Transverse colon (tissue), 4 donors: ENCODE measurements at regions not wholly inside any gene's neighbourhood (a gene's known extent, or its start where the extent isn't known, plus 50 kb on each side); places are given as distances from the start of the nearest gene placed in this dataset.

ENCODE experiments used
- DNase-seq: peaks from one replicate; pipeline ENCODE4 v3.0.0-alpha.2; 2019
- H3K27ac ChIP-seq, 4 donors: fragments of 200-600 bp; sonication (generic); 2 replicates each; pipeline ENCODE4 v1.5.1; 2016 to 2018; ENCODE audit warnings: inconsistent platforms in 4 of 4
- H3K27me3 ChIP-seq: fragments of 200-600 bp; sonication (generic); 2 replicates; pipeline ENCODE4 v1.5.1; 2017; ENCODE audit warnings: inconsistent platforms
- H3K36me3 ChIP-seq, 4 donors: fragments of 200-600 bp; sonication (generic); 2 replicates each; pipeline ENCODE4 v1.5.1; 2017 to 2019; ENCODE audit warnings: inconsistent platforms in 4 of 4
- H3K4me1 ChIP-seq, 4 donors: fragments of 200-600 bp; sonication (generic); 2 replicates each; pipeline ENCODE4 v1.5.1; 2017 to 2020; ENCODE audit warnings: inconsistent platforms in 4 of 4
- H3K4me3 ChIP-seq, 4 donors: fragments of 200-600 bp; sonication (generic); 1 replicate in 1 of 4; 2 replicates in 3 of 4; pipeline versions ENCODE4 v1.5.1 to v1.6.1; 2017 to 2019; ENCODE audit warnings: inconsistent platforms in 4 of 4
- H3K9me3 ChIP-seq, 2 donors: fragments of 200-600 bp; sonication (generic); 2 replicates each; pipeline ENCODE4 v1.5.1; 2017 to 2019; ENCODE audit warnings: inconsistent platforms in 2 of 2
- CTCF ChIP-seq, 5 experiments: fragments of 200-600 bp in 3 of 5; fragments of 450-650 bp in 2 of 5; sonication (generic) in 3 of 5; IDR thresholded peaks; 1 replicate in 2 of 5; 2 replicates in 3 of 5; pipeline ENCODE4 v1.5.1; 2016 to 2017; ENCODE audit warnings: antibody characterized with exemption in 5 of 5, inconsistent platforms in 3 of 5, mild to moderate bottlenecking in 2 of 5, moderate library complexity in 1 of 5
- EP300 ChIP-seq: sonication (generic); formaldehyde crosslinking; IDR thresholded peaks from one replicate; pipeline ENCODE4 v1.6.1; 2017; ENCODE audit warnings: antibody characterized with exemption, low read depth
- POLR2A ChIP-seq: fragments of 450-650 bp; IDR thresholded peaks from one replicate; pipeline ENCODE4 v1.6.1; 2016; ENCODE audit warnings: antibody characterized with exemption, mild to moderate bottlenecking, moderate library complexity
- POLR2AphosphoS5 ChIP-seq, 3 donors: sonication (generic); formaldehyde crosslinking; IDR thresholded peaks; one replicate each; pipeline ENCODE4 v1.6.1; 2016; ENCODE audit warnings: antibody characterized with exemption in 3 of 3
- WGBS, 2 donors: methylation state at CpG; one replicate each; pipeline ENCODE4 v1.1.5; 2018; ENCODE audit warnings: low coverage in 1 of 2; 5-methylcytosine and 5-hydroxymethylcytosine counted together
- in situ Hi-C, 4 donors: fragments of 200-750 bp; cut with MboI; loops; one replicate each; pipeline versions ENCODE4 v1.15.0 to v1.15.1; 2017; ENCODE audit warnings: low sequenced_read_pairs in 3 of 4, low pct_ligation_motif_present in 1 of 4, low pct_unique_long_range_greater_than_20kb in 1 of 4
- intact Hi-C: fragments of 100-400 bp; cut with DNase I; formaldehyde crosslinking; loops from one replicate; pipeline ENCODE4 v1.15.1; 2023; ENCODE audit warnings: low total_unique reads

GRCh38 chr16:85988723-85989313 is 89.9 kb downstream of the IRF8 start:
- no peaks in the 10 kb centered on the region for H3K9me3 ChIP-seq
- in situ Hi-C loops (loop anchor here (5.0 to 10.0 kb wide), 2 partner anchors 164 to 167 kb away; no protein-coding TSS in a partner anchor), intact Hi-C loops (loop anchor here (5.0 kb wide), 1 partner anchor 167 kb away; no protein-coding TSS in a partner anchor)
- peaks cover 6% of the 10 kb centered on the region for H3K27me3 ChIP-seq
- TF ChIP-seq CTCF (IDR thresholded peaks at IDR 0.05) (no peak), POLR2A (no peak), EP300 (no peak), POLR2AphosphoS5 (IDR thresholded peaks at IDR 0.05) (no peak)
- 63 to 72% methylated on average over 3 to 13 of the region's 13 CpGs for WGBS, 2 donors
- no peak overlapping the region for H3K4me3 ChIP-seq
- H3K4me1 ChIP-seq = peaks cover 4 to 35% (median 25%) of the 10 kb centered on the region in 4 donors
- no peak overlapping the region for H3K27ac ChIP-seq
- peak; percentile 6 for DNase-seq
- no peaks in the 10 kb centered on the region for H3K36me3 ChIP-seq

- Histone ChIP-seq H3K27ac (no peak overlapping the region), H3K9me3 (no peaks in the 10 kb centered on the region), H3K4me1 (peaks cover 4 to 30% (median 23%) of the 10 kb centered on the region in 4 donors), H3K27me3 (peaks cover 6% of the 10 kb centered on the region), H3K36me3 (no peaks in the 10 kb centered on the region), H3K4me3 (no peak overlapping the region)
- WGBS, 2 donors = 91% methylated on average over 5 of the region's 5 CpGs; no CpG with 5 or more reads in 1 of the 2 donors
- in situ Hi-C loops = loop anchor here (5.0 to 10.0 kb wide), 2 partner anchors 165 to 167 kb away; no protein-coding TSS in a partner anchor
- no peak for DNase-seq
- TF ChIP-seq CTCF (IDR thresholded peaks at IDR 0.05) (no peak), POLR2A (no peak), POLR2AphosphoS5 (IDR thresholded peaks at IDR 0.05) (no peak), EP300 (no peak)
- intact Hi-C loops = loop anchor here (5.0 kb wide), 1 partner anchor 167 kb away; no protein-coding TSS in a partner anchor
Measured at GRCh38 chr16:85989376-85989775, 90.4 kb downstream of the IRF8 start.

- in situ Hi-C loops (loop anchor here (5.0 to 10.0 kb wide), 2 partner anchors 165 to 168 kb away; no protein-coding TSS in a partner anchor), intact Hi-C loops (loop anchor here (5.0 kb wide), 1 partner anchor 168 kb away; no protein-coding TSS in a partner anchor)
- no peaks in the 10 kb centered on the region for H3K9me3 ChIP-seq
- no peaks in the 10 kb centered on the region for H3K36me3 ChIP-seq
- TF ChIP-seq POLR2A = no peak
- TF ChIP-seq EP300 = no peak
- no peak for TF ChIP-seq CTCF (IDR thresholded peaks at IDR 0.05)
- TF ChIP-seq POLR2AphosphoS5 (IDR thresholded peaks at IDR 0.05) = no peak
- peaks cover 6% of the 10 kb centered on the region for H3K27me3 ChIP-seq
- 42 to 47% methylated on average over 15 of the region's 15 CpGs for WGBS, 2 donors
- peaks cover 4 to 23% (median 16%) of the 10 kb centered on the region in 4 donors for H3K4me1 ChIP-seq
- no peak overlapping the region for H3K4me3 ChIP-seq
- no peak overlapping the region for H3K27ac ChIP-seq
- DNase-seq = no peak
Measured at GRCh38 chr16:85989863-85990643, 91.1 kb downstream of the IRF8 start.

GRCh38 chr16:85990861-85991301 is 91.9 kb downstream of the IRF8 start:
- Histone ChIP-seq H3K9me3 (no peaks in the 10 kb centered on the region), H3K36me3 (no peaks in the 10 kb centered on the region), H3K27me3 (peaks cover 6% of the 10 kb centered on the region), H3K4me1 (peaks cover 4 to 22% (median 13%) of the 10 kb centered on the region in 4 donors), H3K4me3 (no peak overlapping the region), H3K27ac (no peak overlapping the region)
- in situ Hi-C loops (no loop called here), intact Hi-C loops (no loop called here)
- no peak for DNase-seq
- no peak for TF ChIP-seq CTCF (IDR thresholded peaks at IDR 0.05)
- no peak for TF ChIP-seq POLR2A
- no peak for TF ChIP-seq POLR2AphosphoS5 (IDR thresholded peaks at IDR 0.05)
- TF ChIP-seq EP300 = no peak
- 87% methylated on average over 12 of the region's 12 CpGs; no CpG with 5 or more reads in 1 of the 2 donors for WGBS, 2 donors
